PC-3 (cell line): ENCODE measurements at regions not wholly inside any gene's neighbourhood (a gene's known extent, or its start where the extent isn't known, plus 50 kb on each side); places are given as distances from the start of the nearest gene placed in this dataset.

ENCODE experiments used
- ATAC-seq: fragments of 200-7000 bp; cut with Tn5 transposase; 2 replicates; pipeline ENCODE4 v1.9.1; 2020; ENCODE audit warnings: mild to moderate bottlenecking, moderate library complexity
- BruUV-seq: library from RNA; stranded (reverse); fragments of 400-500 nt; replicated peaks from 2 replicates; lab custom pipeline; 2021; lab: Mats Ljungman, UMichigan
- CTCF ChIA-PET: fragments of 300-600 bp; sonication (Branson Sonifier 250); formaldehyde crosslinking; loops from one replicate; lab custom pipeline; 2022; ENCODE audit warnings: antibody characterized with exemption; lab: Charles Lee
- POLR2A ChIA-PET: fragments of 300-600 bp; sonication (Branson Sonifier 250); formaldehyde crosslinking; loops from one replicate; lab custom pipeline; 2022; ENCODE audit warnings: antibody characterized with exemption; ENCODE audit not compliant: unreplicated experiment; lab: Charles Lee
- DNase-seq: peaks from one replicate; pipeline ENCODE4 v3.0.0-alpha.2; 2015
- H2AFZ ChIP-seq: fragments of 300-600 bp; sonication (generic); 2 replicates; pipeline ENCODE4 v1.6.0; 2016; ENCODE audit warnings: antibody characterized with exemption, low read length
- H3F3A ChIP-seq: fragments of 300-600 bp; sonication (generic); one replicate; pipeline ENCODE4 v1.6.0; 2017; ENCODE audit warnings: antibody characterized with exemption, low read length, control low read depth, mild to moderate bottlenecking; ENCODE audit not compliant: unreplicated experiment
- H3K27ac ChIP-seq: fragments of 300-600 bp; sonication (generic); 2 replicates; pipeline ENCODE4 v1.5.1; 2016; ENCODE audit warnings: mild to moderate bottlenecking, low read length
- H3K27me3 ChIP-seq: fragments of 300-600 bp; sonication (generic); 2 replicates; pipeline ENCODE4 v1.6.1; 2016; ENCODE audit warnings: low read length, mixed read lengths
- H3K36me3 ChIP-seq: fragments of 300-600 bp; sonication (generic); 2 replicates; pipeline ENCODE4 v1.6.1; 2016; ENCODE audit warnings: low read depth, mixed run types, low read length, mixed read lengths
- H3K4me1 ChIP-seq: fragments of 300-600 bp; sonication (generic); 2 replicates; pipeline ENCODE4 v1.5.1; 2016; ENCODE audit warnings: low read length; ENCODE audit not compliant: insufficient read depth
- H3K4me2 ChIP-seq: fragments of 300-600 bp; sonication (generic); 2 replicates; pipeline ENCODE4 v1.6.0; 2016; ENCODE audit warnings: low read length
- H3K4me3 ChIP-seq: fragments of 300-600 bp; sonication (generic); 2 replicates; pipeline ENCODE4 v1.5.1; 2016; ENCODE audit warnings: mild to moderate bottlenecking, low read length, mixed read lengths
- H3K79me2 ChIP-seq: fragments of 300-600 bp; sonication (generic); 2 replicates; pipeline ENCODE4 v1.6.1; 2017; ENCODE audit warnings: low read length, mixed read lengths
- H3K9ac ChIP-seq: fragments of 300-600 bp; sonication (generic); 2 replicates; pipeline ENCODE4 v1.6.0; 2016; ENCODE audit warnings: mild to moderate bottlenecking, low read length
- H3K9me2 ChIP-seq: fragments of 300-600 bp; sonication (generic); replicated peaks from 2 replicates; pipeline ENCODE4 v1.6.1; 2016; ENCODE audit warnings: mixed run types, low read length, mixed read lengths
- H3K9me3 ChIP-seq: fragments of 300-600 bp; sonication (generic); 2 replicates; pipeline ENCODE4 v1.6.1; 2016; ENCODE audit warnings: low read length, mixed read lengths
- H4K20me1 ChIP-seq: fragments of 300-600 bp; sonication (generic); 2 replicates; pipeline ENCODE4 v1.6.1; 2016; ENCODE audit warnings: low read length, mixed read lengths
- EZH2 ChIP-seq: fragments of 300-600 bp; sonication (generic); IDR thresholded peaks from one replicate; pipeline ENCODE4 v1.6.1; 2017; ENCODE audit warnings: antibody characterized with exemption, mild to moderate bottlenecking, low read length; ENCODE audit not compliant: unreplicated experiment
- EZH2phosphoT487 ChIP-seq: fragments of 300-600 bp; sonication (generic); IDR thresholded peaks from 2 replicates; pipeline ENCODE4 v1.6.1; 2018; ENCODE audit warnings: mild to moderate bottlenecking, antibody characterized with exemption, low read length, borderline replicate concordance
- intact Hi-C: fragments of 100-400 bp; cut with micrococcal nuclease; formaldehyde crosslinking; loops from 2 replicates; pipeline ENCODE4 v1.9.0; 2023
- TF ChIP-seq, protein P1 (sequence below): fragments of 300-600 bp; sonication (generic); conservative IDR thresholded peaks from 2 replicates; pipeline ENCODE4 v1.5.1; 2017; ENCODE audit warnings: antibody characterized with exemption, low read depth, mild to moderate bottlenecking, low read length

DNA sequence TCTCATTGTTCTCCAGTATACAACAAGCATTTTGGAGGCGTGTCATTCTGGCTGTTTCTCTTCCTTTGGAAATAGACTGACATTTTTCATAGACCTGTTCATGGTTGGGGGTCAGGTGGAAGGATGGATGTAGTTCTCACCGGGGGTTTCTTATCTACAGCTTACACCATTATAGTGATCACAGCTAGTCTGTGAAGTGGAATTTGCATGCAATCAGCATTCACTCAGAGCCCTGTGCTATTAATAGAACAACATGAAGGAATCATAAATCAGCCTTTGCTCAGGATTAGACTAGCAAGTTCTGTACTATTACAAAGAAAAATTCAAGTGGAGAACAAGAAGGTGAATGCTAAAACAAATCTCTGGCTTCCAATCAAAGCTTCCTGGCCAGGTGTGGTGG, 132.6 kb upstream of the PUDP start:
- Histone ChIP-seq H3K27me3 (no peaks in the 10 kb centered on the region), H3K9me2 (no peaks in the 10 kb centered on the region), H3K4me3 (no peak overlapping the region), H3K36me3 (no peaks in the 10 kb centered on the region), H4K20me1 (no peaks in the 10 kb centered on the region), H3K79me2 (no peaks in the 10 kb centered on the region), H3K4me2 (no peak overlapping the region), H3K9me3 (no peaks in the 10 kb centered on the region), H3K27ac (no peak overlapping the region), H2AFZ (no peak overlapping the region), H3F3A (no peaks in the 10 kb centered on the region), H3K4me1 (no peaks in the 10 kb centered on the region), H3K9ac (no peak overlapping the region)
- no TSS peak for BruUV-seq
- intact Hi-C loops: no loop called here
- ATAC-seq (no peak), DNase-seq (no peak)
- CTCF ChIA-PET: no interaction called here
- POLR2A ChIA-PET: no interaction called here
- TF ChIP-seq, protein P1, sequence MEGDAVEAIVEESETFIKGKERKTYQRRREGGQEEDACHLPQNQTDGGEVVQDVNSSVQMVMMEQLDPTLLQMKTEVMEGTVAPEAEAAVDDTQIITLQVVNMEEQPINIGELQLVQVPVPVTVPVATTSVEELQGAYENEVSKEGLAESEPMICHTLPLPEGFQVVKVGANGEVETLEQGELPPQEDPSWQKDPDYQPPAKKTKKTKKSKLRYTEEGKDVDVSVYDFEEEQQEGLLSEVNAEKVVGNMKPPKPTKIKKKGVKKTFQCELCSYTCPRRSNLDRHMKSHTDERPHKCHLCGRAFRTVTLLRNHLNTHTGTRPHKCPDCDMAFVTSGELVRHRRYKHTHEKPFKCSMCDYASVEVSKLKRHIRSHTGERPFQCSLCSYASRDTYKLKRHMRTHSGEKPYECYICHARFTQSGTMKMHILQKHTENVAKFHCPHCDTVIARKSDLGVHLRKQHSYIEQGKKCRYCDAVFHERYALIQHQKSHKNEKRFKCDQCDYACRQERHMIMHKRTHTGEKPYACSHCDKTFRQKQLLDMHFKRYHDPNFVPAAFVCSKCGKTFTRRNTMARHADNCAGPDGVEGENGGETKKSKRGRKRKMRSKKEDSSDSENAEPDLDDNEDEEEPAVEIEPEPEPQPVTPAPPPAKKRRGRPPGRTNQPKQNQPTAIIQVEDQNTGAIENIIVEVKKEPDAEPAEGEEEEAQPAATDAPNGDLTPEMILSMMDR: no peak
- no peak for TF ChIP-seq EZH2phosphoT487
- TF ChIP-seq EZH2: no peak

DNA sequence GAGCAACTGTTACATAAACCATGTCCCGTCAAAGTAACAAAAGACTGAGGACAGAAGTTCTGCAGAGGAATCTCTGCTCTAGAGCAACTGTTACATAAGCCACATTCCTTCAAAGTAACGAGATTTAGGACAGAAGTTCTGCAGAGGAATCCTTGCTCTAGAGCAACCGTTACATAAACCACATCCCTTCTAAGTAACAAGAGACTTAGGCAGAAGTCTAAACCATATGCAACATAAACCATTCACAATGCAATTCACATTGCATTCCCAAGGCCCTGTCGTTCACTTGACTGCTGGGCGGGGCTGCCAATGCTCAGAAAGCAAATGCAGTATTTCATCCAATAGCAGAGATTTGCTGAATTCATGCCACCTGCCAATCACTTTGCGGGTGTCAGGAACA, 124.4 kb upstream of the PUDP start:
- no peaks in the 10 kb centered on the region for H3K9me3 ChIP-seq
- H3K27me3 ChIP-seq: no peaks in the 10 kb centered on the region
- H2AFZ ChIP-seq: no peak overlapping the region
- ChIA-PET CTCF (no interaction called here), POLR2A (no interaction called here)
- H3F3A ChIP-seq: no peaks in the 10 kb centered on the region
- H4K20me1 ChIP-seq: no peaks in the 10 kb centered on the region
- H3K4me3 ChIP-seq: no peak overlapping the region
- no peaks in the 10 kb centered on the region for H3K4me1 ChIP-seq
- H3K9me2 ChIP-seq: no peaks in the 10 kb centered on the region
- no peak for DNase-seq
- H3K36me3 ChIP-seq: no peaks in the 10 kb centered on the region
- BruUV-seq: no TSS peak
- no peak overlapping the region for H3K9ac ChIP-seq
- no peaks in the 10 kb centered on the region for H3K79me2 ChIP-seq
- ATAC-seq: no peak
- TF ChIP-seq, protein P1: no peak
- TF ChIP-seq EZH2 (no peak), EZH2phosphoT487 (no peak)
- intact Hi-C loops: no loop called here
- H3K4me2 ChIP-seq: no peak overlapping the region
- no peak overlapping the region for H3K27ac ChIP-seq

DNA sequence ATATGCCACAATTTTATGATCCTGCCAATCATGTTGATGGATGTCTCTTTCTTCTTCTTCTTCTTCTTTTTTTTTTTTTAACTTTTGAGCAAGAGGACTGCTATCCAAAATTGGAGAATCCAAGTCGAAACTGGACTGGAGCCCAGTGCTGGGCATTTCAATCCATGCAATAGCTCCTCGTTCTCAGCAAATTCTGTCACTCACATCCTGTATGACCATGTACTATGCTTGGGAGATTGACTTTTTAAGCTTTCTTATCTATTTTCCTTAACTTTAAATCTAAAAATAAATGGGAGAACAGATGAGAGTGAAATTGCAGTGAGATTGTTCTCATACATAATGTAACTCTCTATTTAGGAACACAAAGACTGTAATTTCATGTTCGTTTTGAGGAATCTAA, 123.0 kb upstream of the PUDP start:
- ATAC-seq (no peak), DNase-seq (no peak)
- Histone ChIP-seq H3K4me2 (no peak overlapping the region), H3K9me3 (no peaks in the 10 kb centered on the region), H3K27ac (no peak overlapping the region), H3K79me2 (no peaks in the 10 kb centered on the region), H3K27me3 (no peaks in the 10 kb centered on the region), H3K9ac (no peak overlapping the region), H3K4me1 (no peaks in the 10 kb centered on the region), H3F3A (no peaks in the 10 kb centered on the region), H3K9me2 (no peaks in the 10 kb centered on the region), H3K4me3 (no peak overlapping the region), H2AFZ (no peak overlapping the region), H3K36me3 (no peaks in the 10 kb centered on the region), H4K20me1 (no peaks in the 10 kb centered on the region)
- no TSS peak for BruUV-seq
- intact Hi-C loops: no loop called here
- ChIA-PET CTCF (no interaction called here), POLR2A (no interaction called here)
- TF ChIP-seq, protein P1: no peak
- TF ChIP-seq EZH2phosphoT487: no peak
- no peak for TF ChIP-seq EZH2
